PC-3 (cell line): ENCODE measurements at regions not wholly inside any gene's neighbourhood (a gene's known extent, or its start where the extent isn't known, plus 50 kb on each side); places are given as distances from the start of the nearest gene placed in this dataset.

Experiments
- ATAC-seq: fragments of 200-7000 bp; cut with Tn5 transposase; 2 replicates; pipeline ENCODE4 v1.9.1; 2020; ENCODE audit warnings: mild to moderate bottlenecking, moderate library complexity
- BruUV-seq: library from RNA; stranded (reverse); fragments of 400-500 nt; replicated peaks from 2 replicates; lab custom pipeline; 2021; lab: Mats Ljungman, UMichigan
- CTCF ChIA-PET: fragments of 300-600 bp; sonication (Branson Sonifier 250); formaldehyde crosslinking; loops from one replicate; lab custom pipeline; 2022; ENCODE audit warnings: antibody characterized with exemption; lab: Charles Lee
- POLR2A ChIA-PET: fragments of 300-600 bp; sonication (Branson Sonifier 250); formaldehyde crosslinking; loops from one replicate; lab custom pipeline; 2022; ENCODE audit warnings: antibody characterized with exemption; ENCODE audit not compliant: unreplicated experiment; lab: Charles Lee
- DNase-seq: peaks from one replicate; pipeline ENCODE4 v3.0.0-alpha.2; 2015
- H2AFZ ChIP-seq: fragments of 300-600 bp; sonication (generic); 2 replicates; pipeline ENCODE4 v1.6.0; 2016; ENCODE audit warnings: antibody characterized with exemption, low read length
- H3F3A ChIP-seq: fragments of 300-600 bp; sonication (generic); one replicate; pipeline ENCODE4 v1.6.0; 2017; ENCODE audit warnings: antibody characterized with exemption, low read length, control low read depth, mild to moderate bottlenecking; ENCODE audit not compliant: unreplicated experiment
- H3K27ac ChIP-seq: fragments of 300-600 bp; sonication (generic); 2 replicates; pipeline ENCODE4 v1.5.1; 2016; ENCODE audit warnings: mild to moderate bottlenecking, low read length
- H3K27me3 ChIP-seq: fragments of 300-600 bp; sonication (generic); 2 replicates; pipeline ENCODE4 v1.6.1; 2016; ENCODE audit warnings: low read length, mixed read lengths
- H3K36me3 ChIP-seq: fragments of 300-600 bp; sonication (generic); 2 replicates; pipeline ENCODE4 v1.6.1; 2016; ENCODE audit warnings: low read depth, mixed run types, low read length, mixed read lengths
- H3K4me1 ChIP-seq: fragments of 300-600 bp; sonication (generic); 2 replicates; pipeline ENCODE4 v1.5.1; 2016; ENCODE audit warnings: low read length; ENCODE audit not compliant: insufficient read depth
- H3K4me2 ChIP-seq: fragments of 300-600 bp; sonication (generic); 2 replicates; pipeline ENCODE4 v1.6.0; 2016; ENCODE audit warnings: low read length
- H3K4me3 ChIP-seq: fragments of 300-600 bp; sonication (generic); 2 replicates; pipeline ENCODE4 v1.5.1; 2016; ENCODE audit warnings: mild to moderate bottlenecking, low read length, mixed read lengths
- H3K79me2 ChIP-seq: fragments of 300-600 bp; sonication (generic); 2 replicates; pipeline ENCODE4 v1.6.1; 2017; ENCODE audit warnings: low read length, mixed read lengths
- H3K9ac ChIP-seq: fragments of 300-600 bp; sonication (generic); 2 replicates; pipeline ENCODE4 v1.6.0; 2016; ENCODE audit warnings: mild to moderate bottlenecking, low read length
- H3K9me2 ChIP-seq: fragments of 300-600 bp; sonication (generic); replicated peaks from 2 replicates; pipeline ENCODE4 v1.6.1; 2016; ENCODE audit warnings: mixed run types, low read length, mixed read lengths
- H3K9me3 ChIP-seq: fragments of 300-600 bp; sonication (generic); 2 replicates; pipeline ENCODE4 v1.6.1; 2016; ENCODE audit warnings: low read length, mixed read lengths
- H4K20me1 ChIP-seq: fragments of 300-600 bp; sonication (generic); 2 replicates; pipeline ENCODE4 v1.6.1; 2016; ENCODE audit warnings: low read length, mixed read lengths
- EZH2 ChIP-seq: fragments of 300-600 bp; sonication (generic); IDR thresholded peaks from one replicate; pipeline ENCODE4 v1.6.1; 2017; ENCODE audit warnings: antibody characterized with exemption, mild to moderate bottlenecking, low read length; ENCODE audit not compliant: unreplicated experiment
- EZH2phosphoT487 ChIP-seq: fragments of 300-600 bp; sonication (generic); IDR thresholded peaks from 2 replicates; pipeline ENCODE4 v1.6.1; 2018; ENCODE audit warnings: mild to moderate bottlenecking, antibody characterized with exemption, low read length, borderline replicate concordance
- intact Hi-C: fragments of 100-400 bp; cut with micrococcal nuclease; formaldehyde crosslinking; loops from 2 replicates; pipeline ENCODE4 v1.9.0; 2023
- TF ChIP-seq, protein P1 (sequence below): fragments of 300-600 bp; sonication (generic); conservative IDR thresholded peaks from 2 replicates; pipeline ENCODE4 v1.5.1; 2017; ENCODE audit warnings: antibody characterized with exemption, low read depth, mild to moderate bottlenecking, low read length

DNA sequence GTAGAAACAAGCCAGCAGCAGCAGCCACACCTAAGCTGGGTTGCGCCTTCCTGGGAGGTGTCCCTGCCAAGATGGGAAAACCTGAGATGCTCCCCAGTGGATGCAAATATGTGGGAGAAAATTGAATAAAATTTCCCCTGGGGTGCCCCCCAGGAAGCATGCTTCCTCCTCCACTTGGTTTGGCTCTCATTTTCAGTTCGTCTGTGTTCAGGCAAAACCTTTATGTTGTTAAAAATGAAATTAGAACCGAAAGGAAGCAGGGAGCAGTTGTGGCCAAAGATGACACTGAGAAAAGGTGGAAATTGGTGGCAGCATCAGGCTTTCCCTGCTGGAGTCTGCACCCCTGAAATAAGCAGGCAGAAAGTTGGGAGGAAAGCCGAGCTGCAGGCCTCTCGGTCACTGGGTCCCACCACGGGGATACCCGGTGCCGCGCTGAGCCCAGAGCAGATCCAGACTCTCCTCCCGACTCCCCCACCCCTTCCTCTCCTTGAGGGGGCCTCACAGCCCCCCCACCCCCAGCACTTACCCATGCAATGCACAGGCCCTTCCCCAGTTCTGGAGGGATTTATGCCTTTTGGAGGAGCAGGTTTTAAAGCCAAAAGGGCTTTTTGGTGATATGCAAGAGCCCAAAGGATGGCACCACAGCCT is 267.7 kb upstream of the SPRED2 start:
- ChIA-PET CTCF (no interaction called here), POLR2A (no interaction called here)
- intact Hi-C loops: no loop called here
- peaks cover 68% of the 10 kb centered on the region for H3K27me3 ChIP-seq
- no peak overlapping the region for H3K9ac ChIP-seq
- H3K9me2 ChIP-seq: no peaks in the 10 kb centered on the region
- ATAC-seq (no peak), DNase-seq (no peak)
- H3K79me2 ChIP-seq: no peaks in the 10 kb centered on the region
- no TSS peak for BruUV-seq
- TF ChIP-seq EZH2phosphoT487 (no peak), EZH2 (no peak)
- TF ChIP-seq, protein P1, sequence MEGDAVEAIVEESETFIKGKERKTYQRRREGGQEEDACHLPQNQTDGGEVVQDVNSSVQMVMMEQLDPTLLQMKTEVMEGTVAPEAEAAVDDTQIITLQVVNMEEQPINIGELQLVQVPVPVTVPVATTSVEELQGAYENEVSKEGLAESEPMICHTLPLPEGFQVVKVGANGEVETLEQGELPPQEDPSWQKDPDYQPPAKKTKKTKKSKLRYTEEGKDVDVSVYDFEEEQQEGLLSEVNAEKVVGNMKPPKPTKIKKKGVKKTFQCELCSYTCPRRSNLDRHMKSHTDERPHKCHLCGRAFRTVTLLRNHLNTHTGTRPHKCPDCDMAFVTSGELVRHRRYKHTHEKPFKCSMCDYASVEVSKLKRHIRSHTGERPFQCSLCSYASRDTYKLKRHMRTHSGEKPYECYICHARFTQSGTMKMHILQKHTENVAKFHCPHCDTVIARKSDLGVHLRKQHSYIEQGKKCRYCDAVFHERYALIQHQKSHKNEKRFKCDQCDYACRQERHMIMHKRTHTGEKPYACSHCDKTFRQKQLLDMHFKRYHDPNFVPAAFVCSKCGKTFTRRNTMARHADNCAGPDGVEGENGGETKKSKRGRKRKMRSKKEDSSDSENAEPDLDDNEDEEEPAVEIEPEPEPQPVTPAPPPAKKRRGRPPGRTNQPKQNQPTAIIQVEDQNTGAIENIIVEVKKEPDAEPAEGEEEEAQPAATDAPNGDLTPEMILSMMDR: no peak
- no peaks in the 10 kb centered on the region for H3K4me1 ChIP-seq
- H3K4me3 ChIP-seq: no peak overlapping the region
- no peaks in the 10 kb centered on the region for H4K20me1 ChIP-seq
- no peak overlapping the region for H3K27ac ChIP-seq
- no peaks in the 10 kb centered on the region for H3K36me3 ChIP-seq
- H3K9me3 ChIP-seq: no peaks in the 10 kb centered on the region
- H3K4me2 ChIP-seq: no peak overlapping the region
- no peak overlapping the region for H2AFZ ChIP-seq
- no peaks in the 10 kb centered on the region for H3F3A ChIP-seq

DNA sequence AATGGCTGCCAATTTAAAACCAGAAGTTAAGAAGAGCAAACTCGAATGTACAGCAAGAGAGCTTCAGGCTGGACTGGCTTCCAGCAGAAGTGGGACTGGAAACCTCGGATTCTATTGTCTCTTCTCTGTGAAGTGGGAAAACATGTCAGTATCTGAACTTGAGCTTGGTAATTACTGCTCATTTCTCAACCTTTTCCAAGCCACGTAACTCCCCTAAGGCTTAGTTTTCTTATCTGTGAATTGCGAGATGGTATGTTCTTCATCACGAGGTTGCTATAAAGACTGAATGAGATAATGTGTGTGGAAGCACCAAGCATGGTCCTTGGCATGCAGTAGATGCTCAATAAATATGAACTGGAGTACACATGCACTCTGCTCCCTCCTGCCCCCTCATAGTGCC is 259.4 kb upstream of the SPRED2 start:
- H2AFZ ChIP-seq: no peak overlapping the region
- no peaks in the 10 kb centered on the region for H3K9me2 ChIP-seq
- BruUV-seq: no TSS peak
- no peak for ATAC-seq
- H3K9ac ChIP-seq: no peak overlapping the region
- TF ChIP-seq EZH2phosphoT487: no peak
- TF ChIP-seq, protein P1: no peak
- TF ChIP-seq EZH2: no peak
- intact Hi-C loops: no loop called here
- H3K27ac ChIP-seq: no peak overlapping the region
- no peaks in the 10 kb centered on the region for H3F3A ChIP-seq
- no peaks in the 10 kb centered on the region for H3K9me3 ChIP-seq
- DNase-seq: no peak
- no peaks in the 10 kb centered on the region for H3K4me1 ChIP-seq
- no peaks in the 10 kb centered on the region for H3K79me2 ChIP-seq
- H3K4me3 ChIP-seq: no peak overlapping the region
- no peaks in the 10 kb centered on the region for H4K20me1 ChIP-seq
- ChIA-PET CTCF (no interaction called here), POLR2A (interaction anchor here (0.6 kb wide), 1 partner anchor 742 kb away, joined by 3 read pairs; no protein-coding TSS in a partner anchor)
- H3K27me3 ChIP-seq: peaks cover 86% of the 10 kb centered on the region
- H3K4me2 ChIP-seq: no peak overlapping the region
- H3K36me3 ChIP-seq: no peaks in the 10 kb centered on the region

DNA sequence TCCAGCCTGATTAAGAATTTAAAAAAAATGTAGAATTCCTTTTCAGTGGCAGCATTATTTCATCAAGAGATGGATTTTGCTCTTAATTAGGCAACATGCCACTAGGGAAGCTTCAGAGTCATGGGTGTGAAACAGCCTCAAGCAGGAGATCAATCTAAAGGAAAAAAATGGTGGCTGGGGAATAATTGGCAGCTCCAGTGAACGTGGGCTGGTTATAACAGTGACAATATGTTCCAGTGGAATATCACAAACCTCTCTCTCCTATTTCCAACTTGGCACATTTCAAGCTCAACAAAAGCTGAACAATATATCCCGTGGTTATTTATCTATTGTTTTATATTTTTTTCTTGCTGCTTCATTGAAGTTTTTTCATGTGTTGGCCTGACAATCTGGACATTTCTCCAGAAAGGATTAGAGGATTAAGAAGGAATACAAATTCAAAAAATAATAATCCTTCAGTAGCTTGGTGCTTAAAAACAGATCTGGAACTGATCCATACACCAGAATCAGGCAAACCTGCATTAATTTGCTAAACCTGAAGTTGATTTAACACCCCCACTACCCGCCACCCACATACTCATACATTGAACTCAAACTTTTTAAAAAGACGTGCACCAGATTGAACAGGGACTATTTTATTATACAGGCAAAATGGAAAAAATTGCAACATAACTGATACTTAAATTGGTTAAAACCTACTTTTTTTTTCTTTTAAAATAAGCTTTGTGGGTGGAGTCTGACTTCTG is 255.9 kb upstream of the SPRED2 start:
- H3K79me2 ChIP-seq: no peaks in the 10 kb centered on the region
- H3K4me2 ChIP-seq: no peak overlapping the region
- no peaks in the 10 kb centered on the region for H3K36me3 ChIP-seq
- ChIA-PET CTCF (no interaction called here), POLR2A (no interaction called here)
- TF ChIP-seq EZH2 (no peak), EZH2phosphoT487 (no peak)
- TF ChIP-seq, protein P1: no peak
- no peaks in the 10 kb centered on the region for H3K9me3 ChIP-seq
- intact Hi-C loops: no loop called here
- no peak overlapping the region for H3K27ac ChIP-seq
- ATAC-seq: no peak
- no TSS peak for BruUV-seq
- H3K9ac ChIP-seq: no peak overlapping the region
- no peaks in the 10 kb centered on the region for H3K4me1 ChIP-seq
- no peak overlapping the region for H2AFZ ChIP-seq
- no peak overlapping the region for H3K4me3 ChIP-seq
- no peaks in the 10 kb centered on the region for H4K20me1 ChIP-seq
- H3F3A ChIP-seq: no peaks in the 10 kb centered on the region
- no peaks in the 10 kb centered on the region for H3K9me2 ChIP-seq
- peaks cover 70% of the 10 kb centered on the region for H3K27me3 ChIP-seq
- no peak for DNase-seq
